H1 (cell line): ENCODE measurements at regions not wholly inside any gene's neighbourhood (a gene's known extent, or its start where the extent isn't known, plus 50 kb on each side); places are given as distances from the start of the nearest gene placed in this dataset.

Experiments
- CTCF ChIA-PET: fragments of 300-600 bp; sonication (Branson Sonifier 250); formaldehyde crosslinking; loops from one replicate; lab custom pipeline; 2021; ENCODE audit not compliant: partially characterized antibody; lab: Charles Lee
- POLR2A ChIA-PET: fragments of 300-600 bp; sonication (Branson Sonifier 250); formaldehyde crosslinking; loops from one replicate; lab custom pipeline; 2021; ENCODE audit warnings: inconsistent platforms; ENCODE audit not compliant: partially characterized antibody; lab: Charles Lee
- DNase-seq, 2 experiments: peaks; one replicate each; pipeline versions ENCODE4 v3.0.0 to v3.0.0-alpha.2; 2010 to 2022; ENCODE audit warnings: low spot score in 2 of 2, low read depth in 1 of 2, mixed read lengths in 1 of 2
- FAIRE-seq: peaks from 2 replicates; lab custom pipeline; 2011; peaks lifted over from hg19 to GRCh38; lab: Jason Lieb, UNC
- H2AFZ ChIP-seq: 2 replicates; pipeline ENCODE4 v1.8.1; 2012; ENCODE audit warnings: low read length, inconsistent platforms
- H2AK5ac ChIP-seq: 2 replicates; pipeline ENCODE4 v1.6.1; 2013; ENCODE audit warnings: low read depth, low read length
- H2BK120ac ChIP-seq: replicated peaks from 2 replicates; pipeline ENCODE3; 2013; ENCODE audit warnings: low read depth, low read length, inconsistent platforms
- H2BK12ac ChIP-seq: 2 replicates; pipeline ENCODE4 v1.6.1; 2013; ENCODE audit warnings: low read depth, low read length
- H2BK15ac ChIP-seq: 2 replicates; pipeline ENCODE4 v1.6.1; 2013; ENCODE audit warnings: low read length
- H2BK20ac ChIP-seq: 2 replicates; pipeline ENCODE4 v1.6.1; 2013; ENCODE audit warnings: low read length
- H2BK5ac ChIP-seq: 2 replicates; pipeline ENCODE4 v1.6.1; 2013; ENCODE audit warnings: low read depth, low read length
- H3K14ac ChIP-seq: 2 replicates; pipeline ENCODE4 v1.6.1; 2013; ENCODE audit warnings: inconsistent platforms; ENCODE audit not compliant: insufficient read length
- H3K18ac ChIP-seq: 2 replicates; pipeline ENCODE4 v1.6.1; 2013; ENCODE audit warnings: low read length; ENCODE audit errors: extremely low read depth
- H3K23ac ChIP-seq: 2 replicates; pipeline ENCODE4 v1.6.1; 2013; ENCODE audit warnings: inconsistent platforms; ENCODE audit not compliant: insufficient read length
- H3K23me2 ChIP-seq: 2 replicates; pipeline ENCODE4 v1.6.1; 2013; ENCODE audit warnings: low read depth, low read length
- H3K27ac ChIP-seq: 2 replicates; pipeline ENCODE4 v1.6.1; 2011; ENCODE audit warnings: low read depth, low read length, inconsistent platforms
- H3K27me3 ChIP-seq, 4 experiments: replicated peaks in 1 of 4; 1 replicate in 1 of 4; 2 replicates in 3 of 4; pipeline versions ENCODE4 v1.6.1 to v1.8.1; 2011 to 2013; ENCODE audit warnings: low read length in 3 of 4, mild to moderate bottlenecking in 3 of 4, inconsistent platforms in 2 of 4, mixed read lengths in 2 of 4, moderate library complexity in 1 of 4; ENCODE audit not compliant: control insufficient read depth in 3 of 4, insufficient read depth in 3 of 4; ENCODE audit errors: extremely low read depth in 1 of 4
- H3K36me3 ChIP-seq, 4 experiments: 2 replicates each; pipeline versions ENCODE4 v1.6.1 to v1.8.1; 2011 to 2013; ENCODE audit warnings: mild to moderate bottlenecking in 4 of 4, low read length in 3 of 4, moderate library complexity in 2 of 4, control low read depth in 1 of 4, inconsistent platforms in 1 of 4; ENCODE audit not compliant: insufficient read depth in 4 of 4, control insufficient read depth in 2 of 4
- H3K4ac ChIP-seq: replicated peaks from 2 replicates; pipeline ENCODE3; 2013; ENCODE audit warnings: low read length, low read depth, mixed read lengths, inconsistent platforms; ENCODE audit not compliant: insufficient read length
- H3K4me1 ChIP-seq, 4 experiments: replicated peaks in 1 of 4; 1 replicate in 1 of 4; 2 replicates in 3 of 4; pipeline versions ENCODE4 v1.6.1 to v1.8.1; 2011 to 2013; ENCODE audit warnings: low read length in 3 of 4, inconsistent platforms in 2 of 4, mixed read lengths in 1 of 4; ENCODE audit not compliant: insufficient read depth in 4 of 4, control insufficient read depth in 3 of 4
- H3K4me2 ChIP-seq, 2 experiments: 2 replicates each; pipeline versions ENCODE4 v1.6.1 to v1.8.1; 2011 to 2013; ENCODE audit warnings: low read depth in 2 of 2, low read length in 2 of 2, control low read depth in 1 of 2, inconsistent platforms in 1 of 2, mild to moderate bottlenecking in 1 of 2; ENCODE audit not compliant: insufficient read depth in 1 of 2
- H3K4me3 ChIP-seq, 4 experiments: fragments of 200-600, 300-600 bp in 1 of 4; sonication (generic), shearing (Covaris generic), sonication (Bioruptor Twin) in 1 of 4; 2 replicates each; pipeline versions ENCODE4 v1.5.1 to v1.8.1; 2011 to 2016; ENCODE audit warnings: low read length in 4 of 4, low read depth in 3 of 4, control low read depth in 2 of 4, inconsistent platforms in 2 of 4, mild to moderate bottlenecking in 2 of 4, mixed read lengths in 1 of 4, moderate library complexity in 1 of 4; ENCODE audit not compliant: insufficient read depth in 2 of 4; ENCODE audit errors: extremely low read depth in 1 of 4
- H3K56ac ChIP-seq: replicated peaks from 2 replicates; pipeline ENCODE3; 2013; ENCODE audit warnings: low read depth, mild to moderate bottlenecking, mixed read lengths, low read length, inconsistent platforms; ENCODE audit not compliant: insufficient read length
- H3K79me1 ChIP-seq: 2 replicates; pipeline ENCODE4 v1.6.1; 2013; ENCODE audit warnings: low read depth, low read length, control low read depth
- H3K79me2 ChIP-seq, 2 experiments: 2 replicates each; pipeline versions ENCODE4 v1.6.1 to v1.8.1; 2012 to 2013; ENCODE audit warnings: low read length in 2 of 2, mild to moderate bottlenecking in 2 of 2, inconsistent platforms in 1 of 2; ENCODE audit not compliant: insufficient read depth in 2 of 2, control insufficient read depth in 1 of 2
- H3K9ac ChIP-seq, 4 experiments: replicated peaks in 1 of 4; 1 replicate in 1 of 4; 2 replicates in 3 of 4; pipeline versions ENCODE4 v1.6.1 to v1.8.1; 2011 to 2013; ENCODE audit warnings: low read depth in 3 of 4, low read length in 3 of 4, control low read depth in 2 of 4, mild to moderate bottlenecking in 2 of 4, moderate library complexity in 2 of 4, inconsistent platforms in 1 of 4; ENCODE audit errors: extremely low read depth in 1 of 4
- H3K9me3 ChIP-seq, 2 experiments: 2 replicates each; pipeline versions ENCODE4 v1.6.1 to v1.8.1; 2012 to 2013; ENCODE audit warnings: mild to moderate bottlenecking in 2 of 2, moderate library complexity in 2 of 2, control low read depth in 1 of 2, inconsistent platforms in 1 of 2, low read depth in 1 of 2, low read length in 1 of 2, mixed read lengths in 1 of 2; ENCODE audit not compliant: insufficient read depth in 2 of 2
- H4K20me1 ChIP-seq, 2 experiments: replicated peaks in 1 of 2; 2 replicates each; pipeline versions ENCODE3 to v1.8.1; 2011 to 2013; ENCODE audit warnings: inconsistent platforms in 2 of 2, low read length in 2 of 2, mild to moderate bottlenecking in 1 of 2; ENCODE audit not compliant: insufficient read depth in 2 of 2, control insufficient read depth in 1 of 2
- H4K5ac ChIP-seq: 2 replicates; pipeline ENCODE4 v1.6.1; 2013; ENCODE audit warnings: low read length, low read depth, mixed read lengths, inconsistent platforms; ENCODE audit not compliant: insufficient read length
- H4K8ac ChIP-seq: 2 replicates; pipeline ENCODE4 v1.8.0; 2013; ENCODE audit warnings: mild to moderate bottlenecking, moderate library complexity, low read length, inconsistent platforms; ENCODE audit not compliant: insufficient read depth; ENCODE audit errors: extremely low read depth
- H4K91ac ChIP-seq: replicated peaks from 2 replicates; pipeline ENCODE3; 2013; ENCODE audit warnings: low read length, mixed read lengths, inconsistent platforms; ENCODE audit not compliant: insufficient read length
- NRF1 ChIP-seq: IDR thresholded peaks from 2 replicates; pipeline ENCODE4 v1.6.1; 2011; ENCODE audit warnings: mild to moderate bottlenecking, low read depth, low read length, improper control_type of control experiment
- SIX5 ChIP-seq: IDR thresholded peaks from 2 replicates; pipeline ENCODE4 v1.6.1; 2011; ENCODE audit warnings: mild to moderate bottlenecking, low read depth, low read length
- TBP ChIP-seq: IDR thresholded peaks from 2 replicates; pipeline ENCODE4 v1.6.1; 2011; ENCODE audit warnings: low read depth, low read length, improper control_type of control experiment
- WGBS, 2 experiments: shearing (Covaris generic) in 1 of 2; methylation state at CpG; one replicate each; pipeline versions ENCODE4 v1.1.6 to v1.1.7; 2013 to 2015; ENCODE audit warnings: low lambda C conversion rate in 2 of 2, mixed read lengths in 2 of 2, inconsistent platforms in 1 of 2, low coverage in 1 of 2, missing lambda C conversion rate in 1 of 2; ENCODE audit not compliant: insufficient replicate concordance in 2 of 2, insufficient coverage in 1 of 2, insufficient read length in 1 of 2; ENCODE audit errors: extremely low coverage in 1 of 2, missing lambda C conversion rate in 1 of 2; 5-methylcytosine and 5-hydroxymethylcytosine counted together

DNA sequence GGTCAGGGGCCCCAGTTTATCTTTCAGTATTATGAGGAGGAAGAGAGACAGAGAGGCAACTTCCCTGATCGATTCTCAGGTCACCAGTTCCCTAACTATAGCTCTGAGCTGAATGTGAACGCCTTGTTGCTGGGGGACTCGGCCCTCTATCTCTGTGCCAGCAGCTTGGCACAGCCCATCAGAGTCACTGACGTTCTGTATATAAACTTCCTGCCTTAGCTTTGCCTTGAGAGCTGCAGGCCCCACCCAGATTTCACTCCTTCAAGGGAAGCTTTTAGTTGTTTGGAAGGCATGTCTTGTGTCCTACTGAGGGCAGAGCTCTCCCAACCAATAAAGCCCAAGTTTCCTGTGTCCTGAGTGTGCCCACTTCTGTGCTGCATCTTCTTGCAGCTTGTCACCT, 242.5 kb upstream of the PRSS58 start:
- no peak overlapping the region for H2BK120ac ChIP-seq
- H2BK15ac ChIP-seq = no peak overlapping the region
- H3K23me2 ChIP-seq = no peaks in the 10 kb centered on the region
- no peak overlapping the region for H3K4ac ChIP-seq
- no peak overlapping the region for H3K23ac ChIP-seq
- no peak overlapping the region for H2BK5ac ChIP-seq
- POLR2A ChIA-PET = no interaction called here
- H2AFZ ChIP-seq = no peak overlapping the region
- H3K36me3 ChIP-seq = no peaks in the 10 kb centered on the region
- no peak overlapping the region for H3K4me2 ChIP-seq
- H3K4me3 ChIP-seq = no peak overlapping the region
- no peaks in the 10 kb centered on the region for H3K27me3 ChIP-seq
- no peak overlapping the region for H2BK20ac ChIP-seq
- no peak overlapping the region for H2BK12ac ChIP-seq
- H3K79me1 ChIP-seq = no peaks in the 10 kb centered on the region
- TF ChIP-seq NRF1 (no peak), SIX5 (no peak), TBP (no peak)
- DNase-seq (no peak), FAIRE-seq (no peak)
- H4K8ac ChIP-seq = no peak overlapping the region
- H3K9me3 ChIP-seq = no peaks in the 10 kb centered on the region
- no peak overlapping the region for H4K5ac ChIP-seq
- no peak overlapping the region; a peak in 1 of 7 replicates for H3K9ac ChIP-seq
- no peaks in the 10 kb centered on the region for H3K4me1 ChIP-seq
- no peak overlapping the region for H3K18ac ChIP-seq
- WGBS, 2 experiments = 91% methylated on average over 4 of the region's 4 CpGs; no CpG with 5 or more reads in 1 of the 2 experiments
- H3K79me2 ChIP-seq = no peaks in the 10 kb centered on the region
- no peak overlapping the region for H2AK5ac ChIP-seq
- no peaks in the 10 kb centered on the region for H4K20me1 ChIP-seq
- H3K56ac ChIP-seq = no peak overlapping the region
- H3K14ac ChIP-seq = no peak overlapping the region
- H3K27ac ChIP-seq = no peak overlapping the region
- CTCF ChIA-PET = interaction anchor here (0.7 to 32.4 kb wide), 23 partner anchors 8 to 366 kb away, joined by 3 to 665 read pairs (median 5); no protein-coding TSS in a partner anchor
- H4K91ac ChIP-seq = no peak overlapping the region
